ENCODE measurements at regions not wholly inside any gene's neighbourhood (a gene's known extent, or its start where the extent isn't known, plus 50 kb on each side); places are given as distances from the start of the nearest gene placed in this dataset.

DNA sequence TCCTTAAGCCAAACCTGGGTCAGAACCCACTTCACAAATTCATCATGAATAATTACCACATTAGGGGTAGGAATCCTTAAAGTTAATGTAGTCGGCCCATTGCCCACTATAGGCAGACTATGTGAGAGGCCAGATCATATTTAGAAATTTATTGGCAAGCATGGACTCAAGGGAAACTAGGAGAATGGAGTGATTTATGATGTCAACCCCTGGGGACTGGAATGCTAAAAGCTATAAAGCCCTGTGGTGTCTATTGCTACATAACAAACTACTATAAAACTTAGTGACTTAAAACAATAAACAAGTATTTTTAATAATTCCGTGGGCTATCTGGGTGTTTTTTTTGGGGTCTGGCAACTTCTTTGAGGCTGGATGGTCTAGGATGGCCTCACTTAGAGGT, 93.9 kb downstream of the PPP1R2C start:
- Mint-ChIP-seq H3K4me1 (ENCODE audit: low read depth) (no peaks in the 10 kb centered on the region), H3K36me3 (ENCODE audit: low read depth) (no peaks in the 10 kb centered on the region), H3K4me3 (no peak overlapping the region), H3K9me3 (no peaks in the 10 kb centered on the region), H3K27ac (no peak overlapping the region), H3K27me3 (ENCODE audit: low read depth) (no peaks in the 10 kb centered on the region)

DNA sequence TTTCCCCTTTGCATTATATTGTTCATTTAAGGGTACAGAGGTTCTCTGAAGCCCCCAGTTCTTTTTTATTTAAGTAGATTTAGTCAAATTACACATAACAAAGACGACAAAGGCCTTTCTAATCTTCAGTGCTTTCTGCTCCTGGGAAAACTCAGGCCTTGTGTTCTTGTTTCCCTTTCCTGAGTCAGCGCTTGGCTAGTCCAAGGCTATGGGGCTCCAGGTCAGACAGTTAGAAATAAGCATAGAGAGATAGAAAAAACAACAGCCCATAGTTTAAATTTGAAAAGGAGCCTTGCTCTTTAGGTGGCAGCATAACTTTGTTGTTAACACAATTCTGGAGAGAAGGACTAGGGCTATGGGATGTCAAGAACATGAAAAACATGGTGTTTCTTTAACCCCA, 97.3 kb downstream of the PPP1R2C start:
- H3K36me3 Mint-ChIP-seq (ENCODE audit: low read depth), result no peaks in the 10 kb centered on the region
- no peak overlapping the region for H3K4me3 Mint-ChIP-seq
- no peaks in the 10 kb centered on the region for H3K4me1 Mint-ChIP-seq (ENCODE audit: low read depth)
- H3K27me3 Mint-ChIP-seq (ENCODE audit: low read depth), result no peaks in the 10 kb centered on the region
- H3K27ac Mint-ChIP-seq, result no peak overlapping the region
- H3K9me3 Mint-ChIP-seq, result no peaks in the 10 kb centered on the region

DNA sequence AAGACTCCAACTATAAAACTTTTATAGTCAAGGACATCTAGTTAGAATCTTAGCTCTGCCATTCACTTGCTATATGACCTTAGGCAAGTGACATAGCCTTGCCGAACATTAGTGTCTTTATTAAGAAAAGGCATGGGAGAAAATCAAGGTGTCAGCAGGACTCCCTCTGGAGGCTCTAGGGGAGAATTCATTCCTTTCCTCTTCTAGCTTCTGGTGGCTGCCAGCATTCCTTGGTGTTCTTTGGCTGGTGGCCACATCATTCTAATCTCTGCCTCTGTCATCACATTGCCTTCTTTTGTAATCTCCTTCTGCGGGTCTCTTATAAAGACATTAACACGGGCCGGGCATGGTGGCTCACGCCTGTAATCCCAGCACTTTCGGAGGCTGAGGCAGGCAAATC, 99.8 kb downstream of the PPP1R2C start:
- no peak overlapping the region for H3K4me3 Mint-ChIP-seq
- H3K27me3 Mint-ChIP-seq (ENCODE audit: low read depth), result no peaks in the 10 kb centered on the region
- no peaks in the 10 kb centered on the region for H3K36me3 Mint-ChIP-seq (ENCODE audit: low read depth)
- no peaks in the 10 kb centered on the region for H3K9me3 Mint-ChIP-seq
- no peaks in the 10 kb centered on the region for H3K4me1 Mint-ChIP-seq (ENCODE audit: low read depth)
- H3K27ac Mint-ChIP-seq, result no peak overlapping the region

DNA sequence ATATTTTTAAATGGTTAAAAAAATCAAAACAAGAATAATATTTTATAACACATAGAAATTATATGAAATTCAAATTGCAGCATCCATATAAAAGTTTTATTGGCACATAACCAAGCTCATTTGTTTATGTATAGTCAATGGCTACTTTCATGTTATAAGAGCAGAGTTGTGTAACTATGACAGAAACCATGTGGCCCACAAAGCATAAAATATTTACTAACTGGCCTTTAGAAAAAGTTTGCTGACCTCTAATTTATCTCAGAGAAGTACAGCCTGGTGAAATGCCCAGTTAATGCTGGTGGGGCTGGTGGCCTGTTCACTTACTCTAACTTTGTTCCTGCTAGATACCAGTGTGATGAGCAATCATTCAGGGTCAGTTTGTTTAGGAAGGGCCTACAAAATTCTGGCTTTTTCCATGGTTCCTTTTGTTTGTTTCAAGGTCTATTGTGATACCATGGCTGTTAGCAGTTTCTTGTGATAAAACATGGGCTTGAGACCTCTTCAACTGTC, 104.6 kb downstream of the PPP1R2C start:
- Mint-ChIP-seq H3K4me1 (ENCODE audit: low read depth) (no peaks in the 10 kb centered on the region), H3K9me3 (no peaks in the 10 kb centered on the region), H3K27me3 (ENCODE audit: low read depth) (no peaks in the 10 kb centered on the region), H3K36me3 (ENCODE audit: low read depth) (no peaks in the 10 kb centered on the region), H3K27ac (no peak overlapping the region), H3K4me3 (no peak overlapping the region)

DNA sequence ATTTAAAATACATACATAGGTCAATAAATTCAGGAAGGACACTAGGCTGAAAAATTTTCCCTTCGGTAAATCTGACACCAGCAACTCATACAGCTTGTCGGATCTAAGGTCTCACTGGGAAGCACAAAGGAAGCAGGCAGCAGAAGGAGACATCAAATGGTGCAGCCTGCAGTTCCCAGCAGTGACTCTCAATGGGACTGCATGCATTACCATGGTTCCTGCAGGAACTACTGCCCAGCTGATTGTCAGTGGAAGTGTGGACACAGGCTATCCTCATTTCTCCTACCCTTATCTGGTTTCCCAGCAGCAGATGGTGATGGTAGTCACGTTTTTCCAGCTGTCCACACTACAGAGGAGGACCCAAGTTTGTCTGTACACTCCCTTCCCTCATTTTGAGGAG, 113.3 kb downstream of the PPP1R2C start:
- no peaks in the 10 kb centered on the region for H3K4me1 Mint-ChIP-seq (ENCODE audit: low read depth)
- no peaks in the 10 kb centered on the region for H3K36me3 Mint-ChIP-seq (ENCODE audit: low read depth)
- H3K9me3 Mint-ChIP-seq, result peaks cover 9% of the 10 kb centered on the region
- no peaks in the 10 kb centered on the region for H3K27me3 Mint-ChIP-seq (ENCODE audit: low read depth)
- H3K4me3 Mint-ChIP-seq, result no peak overlapping the region
- H3K27ac Mint-ChIP-seq, result no peak overlapping the region

DNA sequence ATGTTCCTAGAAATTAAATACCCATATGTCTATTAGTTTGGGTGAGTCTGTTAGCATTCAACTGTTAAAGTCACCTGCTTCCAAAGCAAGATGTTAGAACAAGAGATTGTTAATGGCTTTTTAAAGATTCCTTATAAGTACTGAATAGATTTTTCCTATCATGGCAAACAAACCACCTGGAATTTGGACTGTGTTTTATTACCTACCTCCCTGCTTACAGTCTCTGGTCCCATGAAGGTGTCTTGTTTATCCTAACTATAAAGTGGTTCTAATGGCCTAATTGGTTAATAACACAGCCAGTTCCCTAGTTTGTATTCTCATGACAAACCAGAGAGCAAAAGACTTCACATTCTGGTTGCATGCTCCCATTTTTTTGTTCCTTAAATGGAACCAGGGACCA, 149.5 kb downstream of the PPP1R2C start:
- no peak overlapping the region for H3K4me3 Mint-ChIP-seq
- H3K9me3 Mint-ChIP-seq, result no peaks in the 10 kb centered on the region
- H3K27me3 Mint-ChIP-seq (ENCODE audit: low read depth), result no peaks in the 10 kb centered on the region
- no peaks in the 10 kb centered on the region for H3K4me1 Mint-ChIP-seq (ENCODE audit: low read depth)
- H3K27ac Mint-ChIP-seq, result no peak overlapping the region
- peaks cover 1% of the 10 kb centered on the region for H3K36me3 Mint-ChIP-seq (ENCODE audit: low read depth)

DNA sequence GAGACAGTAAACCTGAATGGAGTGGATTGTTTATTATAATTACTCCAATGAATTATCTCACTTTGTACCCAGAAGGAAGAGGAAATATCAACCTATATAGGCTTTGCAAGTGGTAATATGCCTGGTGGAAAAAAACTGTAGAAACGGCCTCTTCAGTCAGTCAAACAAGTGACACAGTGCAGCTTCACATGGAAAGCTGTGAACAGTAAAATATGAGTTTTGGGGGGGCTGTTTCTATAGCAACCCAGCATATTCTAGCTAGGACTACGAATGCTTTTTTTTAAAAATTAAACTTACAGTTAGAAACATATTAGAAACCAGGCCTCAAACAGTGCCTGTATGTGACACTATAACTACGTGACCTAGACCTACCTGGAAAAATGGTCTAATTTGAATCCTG, 150.1 kb downstream of the PPP1R2C start:
- no peaks in the 10 kb centered on the region for H3K4me1 Mint-ChIP-seq (ENCODE audit: low read depth)

DNA sequence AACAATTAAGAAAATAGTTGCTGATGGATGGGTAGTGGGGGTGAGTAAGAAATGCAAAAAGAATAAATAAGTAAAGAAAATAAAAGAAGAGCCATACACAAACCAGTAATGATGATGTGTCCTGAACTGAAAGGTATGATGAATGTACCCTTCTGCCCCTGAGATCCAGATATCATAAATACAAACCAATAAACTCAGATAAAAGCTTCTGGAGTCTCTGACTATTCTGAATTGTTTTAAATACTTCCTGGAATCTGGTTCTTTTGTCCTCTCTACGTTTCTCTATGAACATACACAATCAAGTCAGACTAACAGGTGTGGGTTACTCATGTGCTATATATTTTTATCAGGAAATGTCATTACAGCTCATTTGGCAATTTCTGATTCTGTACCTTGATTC, 153.4 kb downstream of the PPP1R2C start:
- no peaks in the 10 kb centered on the region for H3K4me1 Mint-ChIP-seq (ENCODE audit: low read depth)
- H3K36me3 Mint-ChIP-seq (ENCODE audit: low read depth), result peaks cover 2% of the 10 kb centered on the region
- H3K9me3 Mint-ChIP-seq, result no peaks in the 10 kb centered on the region
- H3K27ac Mint-ChIP-seq, result no peak overlapping the region
- H3K27me3 Mint-ChIP-seq (ENCODE audit: low read depth), result no peaks in the 10 kb centered on the region
- no peak overlapping the region for H3K4me3 Mint-ChIP-seq

More for the DNA sequence above, 150.1 kb downstream of the PPP1R2C start:
- no peak overlapping the region for H3K27ac Mint-ChIP-seq
- no peaks in the 10 kb centered on the region for H3K9me3 Mint-ChIP-seq
- peaks cover 1% of the 10 kb centered on the region for H3K36me3 Mint-ChIP-seq (ENCODE audit: low read depth)
- H3K27me3 Mint-ChIP-seq (ENCODE audit: low read depth), result no peaks in the 10 kb centered on the region
- H3K4me3 Mint-ChIP-seq, result no peak overlapping the region

DNA sequence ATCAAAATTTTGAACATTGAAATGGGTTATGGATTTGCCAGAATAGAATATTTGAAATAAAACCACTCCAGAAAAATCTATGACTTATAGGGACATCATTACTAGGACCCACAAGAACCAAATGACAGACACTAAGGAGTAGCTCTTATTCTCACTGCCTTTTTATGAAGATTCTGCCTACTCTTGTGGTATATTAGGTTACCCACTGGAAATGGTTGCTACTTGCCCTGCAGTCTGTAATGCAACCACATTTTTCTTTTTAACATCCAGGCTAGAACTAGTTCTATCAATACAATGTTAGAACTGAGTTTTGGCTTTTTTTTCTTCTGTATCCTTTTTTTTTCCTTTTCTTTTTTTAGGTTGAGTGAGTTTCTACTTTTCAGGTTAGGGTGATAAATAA, 158.9 kb downstream of the PPP1R2C start:
- Mint-ChIP-seq H3K9me3 (no peaks in the 10 kb centered on the region), H3K27me3 (ENCODE audit: low read depth) (no peaks in the 10 kb centered on the region), H3K27ac (no peak overlapping the region), H3K36me3 (ENCODE audit: low read depth) (peaks cover 2% of the 10 kb centered on the region), H3K4me1 (ENCODE audit: low read depth) (peaks cover 7% of the 10 kb centered on the region), H3K4me3 (no peak overlapping the region)

DNA sequence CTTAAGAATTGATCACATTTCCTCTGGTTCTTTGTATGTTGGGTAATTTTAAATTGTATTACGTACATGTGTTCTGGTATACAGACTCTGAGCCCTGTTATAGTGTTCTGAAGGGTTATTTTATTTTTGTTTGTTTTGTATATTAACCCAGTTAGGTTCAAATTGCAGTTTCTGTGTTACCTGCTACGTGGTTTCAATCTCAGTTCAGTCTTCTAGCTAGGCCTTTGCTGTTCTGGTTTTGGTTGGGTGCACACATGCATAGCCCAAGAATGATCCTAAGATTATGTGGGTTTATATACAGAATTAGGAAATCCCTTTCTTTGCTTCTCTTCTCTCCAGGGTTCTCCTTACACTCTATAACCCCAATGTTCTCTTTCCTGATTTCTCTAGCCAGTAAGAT, 161.0 kb downstream of the PPP1R2C start:
- Mint-ChIP-seq H3K27me3 (ENCODE audit: low read depth) (no peaks in the 10 kb centered on the region), H3K27ac (no peak overlapping the region), H3K4me1 (ENCODE audit: low read depth) (peaks cover 7% of the 10 kb centered on the region), H3K9me3 (no peaks in the 10 kb centered on the region), H3K36me3 (ENCODE audit: low read depth) (no peaks in the 10 kb centered on the region), H3K4me3 (no peak overlapping the region)

DNA sequence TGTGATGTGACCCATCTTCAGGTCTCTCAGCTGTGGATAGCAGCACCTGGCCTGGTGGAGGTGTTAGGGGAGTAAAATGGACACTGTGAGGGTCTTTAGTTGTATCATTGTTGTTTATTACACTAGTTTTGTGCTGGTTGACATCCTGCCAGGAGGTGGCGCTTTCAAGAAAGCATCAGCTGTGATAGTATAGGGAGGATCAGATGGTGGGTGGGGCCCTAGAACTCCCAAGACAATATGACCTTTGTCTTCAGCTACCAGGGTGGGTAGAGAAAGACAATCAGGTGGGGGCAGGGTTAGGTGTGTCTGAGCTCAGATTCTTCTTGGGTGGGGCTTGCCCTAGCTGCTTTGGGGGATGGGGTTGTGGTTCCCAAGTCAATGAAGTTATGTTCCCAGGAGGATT, 162.8 kb downstream of the PPP1R2C start:
- peaks cover 7% of the 10 kb centered on the region for H3K4me1 Mint-ChIP-seq (ENCODE audit: low read depth)
- no peaks in the 10 kb centered on the region for H3K36me3 Mint-ChIP-seq (ENCODE audit: low read depth)
- no peak overlapping the region for H3K27ac Mint-ChIP-seq
- H3K27me3 Mint-ChIP-seq (ENCODE audit: low read depth), result no peaks in the 10 kb centered on the region
- H3K9me3 Mint-ChIP-seq, result no peaks in the 10 kb centered on the region
- H3K4me3 Mint-ChIP-seq, result no peak overlapping the region

DNA sequence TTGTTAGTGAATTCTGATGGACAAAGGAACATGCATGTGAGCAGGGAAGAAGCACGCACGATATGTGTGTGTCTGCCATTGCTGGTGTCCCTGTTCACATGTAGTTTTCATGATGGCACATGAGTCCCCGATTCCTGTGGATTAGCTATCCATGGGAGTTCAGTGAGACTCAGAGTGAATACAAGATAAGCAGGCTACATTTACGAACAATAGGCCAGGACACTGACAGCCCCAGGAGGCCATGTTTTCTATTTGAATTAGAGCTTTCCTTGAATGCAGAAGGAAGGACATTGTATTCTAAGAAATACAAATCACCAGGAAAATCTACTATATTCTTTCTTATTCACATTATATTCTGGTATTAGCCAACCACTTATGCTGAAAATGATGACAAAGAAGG, 171.4 kb downstream of the PPP1R2C start:
- H3K4me1 Mint-ChIP-seq (ENCODE audit: low read depth), result no peaks in the 10 kb centered on the region
- H3K27me3 Mint-ChIP-seq (ENCODE audit: low read depth), result no peaks in the 10 kb centered on the region
- no peak overlapping the region for H3K4me3 Mint-ChIP-seq
- no peaks in the 10 kb centered on the region for H3K9me3 Mint-ChIP-seq
- peaks cover 2% of the 10 kb centered on the region for H3K36me3 Mint-ChIP-seq (ENCODE audit: low read depth)
- H3K27ac Mint-ChIP-seq, result no peak overlapping the region

DNA sequence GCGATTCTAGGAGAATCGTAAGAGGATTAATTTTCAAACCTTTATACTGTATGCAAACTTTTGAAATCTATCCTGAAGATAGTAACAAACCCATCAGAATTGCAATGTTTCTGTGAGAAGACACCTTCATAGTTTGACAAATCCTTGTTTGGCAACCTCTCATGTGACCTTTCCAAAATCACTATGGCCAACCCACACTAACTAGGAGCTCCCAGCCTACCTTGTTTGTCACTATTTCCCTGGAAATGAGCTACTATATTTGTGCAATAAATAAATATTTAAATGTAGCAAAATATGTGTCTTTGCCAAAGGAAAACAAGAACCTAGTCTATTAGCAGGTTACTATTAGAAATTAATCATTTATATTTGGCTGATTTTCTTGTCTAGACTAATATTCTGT, 173.7 kb downstream of the PPP1R2C start:
- peaks cover 2% of the 10 kb centered on the region for H3K36me3 Mint-ChIP-seq (ENCODE audit: low read depth)
- H3K4me1 Mint-ChIP-seq (ENCODE audit: low read depth), result no peaks in the 10 kb centered on the region
- H3K27ac Mint-ChIP-seq, result no peak overlapping the region
- no peak overlapping the region for H3K4me3 Mint-ChIP-seq
- no peaks in the 10 kb centered on the region for H3K9me3 Mint-ChIP-seq
- H3K27me3 Mint-ChIP-seq (ENCODE audit: low read depth), result no peaks in the 10 kb centered on the region

DNA sequence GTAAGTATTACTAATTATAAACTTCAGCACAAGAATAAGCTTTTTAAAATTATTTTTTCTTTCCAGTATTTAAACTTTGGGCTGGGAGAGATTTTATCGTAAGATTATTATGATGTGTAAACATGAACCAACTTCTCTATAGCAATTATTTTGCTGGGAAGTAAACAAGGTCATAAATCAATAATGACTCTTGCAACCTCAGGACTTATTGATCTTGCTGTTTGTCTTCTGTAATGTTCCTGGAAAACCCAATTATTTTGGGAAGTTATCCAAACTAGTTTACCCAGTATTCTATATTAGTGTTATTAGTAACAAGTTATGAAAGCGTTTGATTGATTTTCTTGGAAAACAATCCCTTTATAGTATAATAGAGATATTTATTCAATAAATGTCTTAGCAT, 174.9 kb downstream of the PPP1R2C start:
- H3K4me1 Mint-ChIP-seq (ENCODE audit: low read depth), result no peaks in the 10 kb centered on the region
- no peak overlapping the region for H3K27ac Mint-ChIP-seq
- no peak overlapping the region for H3K4me3 Mint-ChIP-seq
- H3K9me3 Mint-ChIP-seq, result no peaks in the 10 kb centered on the region
- H3K27me3 Mint-ChIP-seq (ENCODE audit: low read depth), result no peaks in the 10 kb centered on the region
- peaks cover 2% of the 10 kb centered on the region for H3K36me3 Mint-ChIP-seq (ENCODE audit: low read depth)

DNA sequence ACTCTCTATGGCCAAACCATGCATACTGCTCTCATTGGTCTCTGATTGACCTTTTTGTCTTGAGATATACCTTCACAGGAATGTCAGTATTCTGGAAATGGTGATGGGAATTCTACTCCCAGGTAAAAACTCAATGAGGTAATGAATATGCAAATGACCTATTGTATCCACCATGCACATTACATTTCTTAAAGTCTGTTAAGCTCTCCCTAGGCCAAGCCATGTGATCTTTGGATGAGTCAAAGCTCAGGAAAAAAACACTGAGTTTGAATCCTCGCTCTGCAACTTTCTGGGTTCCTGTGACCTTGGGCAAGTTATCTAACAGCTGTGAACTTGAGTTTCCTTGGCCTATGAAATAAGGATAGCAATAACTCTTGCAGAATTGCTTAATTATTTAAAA, 175.4 kb downstream of the PPP1R2C start:
- no peak overlapping the region for H3K4me3 Mint-ChIP-seq
- no peaks in the 10 kb centered on the region for H3K9me3 Mint-ChIP-seq
- H3K27ac Mint-ChIP-seq, result no peak overlapping the region
- peaks cover 2% of the 10 kb centered on the region for H3K36me3 Mint-ChIP-seq (ENCODE audit: low read depth)
- H3K4me1 Mint-ChIP-seq (ENCODE audit: low read depth), result no peaks in the 10 kb centered on the region
- no peaks in the 10 kb centered on the region for H3K27me3 Mint-ChIP-seq (ENCODE audit: low read depth)

DNA sequence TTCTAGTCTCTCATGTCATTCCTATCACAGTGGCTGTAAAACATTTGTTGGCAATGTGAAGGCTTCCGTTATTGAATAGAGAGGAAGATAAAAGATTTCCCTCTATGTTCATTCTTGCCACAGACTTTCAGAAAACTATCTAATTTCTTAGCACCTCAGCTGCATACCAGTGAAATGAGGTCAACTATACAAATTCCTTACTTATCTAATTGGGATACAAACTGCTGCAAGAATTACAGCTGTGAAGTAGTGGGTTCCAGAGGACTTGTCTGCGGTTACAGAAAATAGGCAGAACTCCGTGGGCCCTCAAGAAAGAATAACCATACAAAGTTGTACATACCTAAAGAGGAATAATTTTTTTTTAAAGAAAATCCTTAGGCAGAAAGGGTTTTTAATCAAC, 175.8 kb downstream of the PPP1R2C start:
- no peak overlapping the region for H3K27ac Mint-ChIP-seq
- no peaks in the 10 kb centered on the region for H3K4me1 Mint-ChIP-seq (ENCODE audit: low read depth)
- H3K9me3 Mint-ChIP-seq, result no peaks in the 10 kb centered on the region
- H3K36me3 Mint-ChIP-seq (ENCODE audit: low read depth), result peaks cover 2% of the 10 kb centered on the region
- no peaks in the 10 kb centered on the region for H3K27me3 Mint-ChIP-seq (ENCODE audit: low read depth)
- H3K4me3 Mint-ChIP-seq, result no peak overlapping the region

All from T-helper 1 cell treated with Interleukin-12 subunit alpha and Interleukin-12 subunit beta and Interleukin-4 antibody, amounts not matched to agents 30 μg/mL and 1 μg/mL, for 36 hours (primary cell).